ENCODE measurements at regions not wholly inside any gene's neighbourhood (a gene's known extent, or its start where the extent isn't known, plus 50 kb on each side); places are given as distances from the start of the nearest gene placed in this dataset.
"Not testable (repeated sequence)": the region's sequence is repeated elsewhere in the genome, so short reads cannot be mapped to it uniquely, and the experiment has no call there.

GRCh38 chr2:114018464-114018863 is 128.6 kb downstream of the ACTR3 start:
- DNase-seq (ENCODE audit: extremely low read depth, low read depth): not testable (repeated sequence)

DNA sequence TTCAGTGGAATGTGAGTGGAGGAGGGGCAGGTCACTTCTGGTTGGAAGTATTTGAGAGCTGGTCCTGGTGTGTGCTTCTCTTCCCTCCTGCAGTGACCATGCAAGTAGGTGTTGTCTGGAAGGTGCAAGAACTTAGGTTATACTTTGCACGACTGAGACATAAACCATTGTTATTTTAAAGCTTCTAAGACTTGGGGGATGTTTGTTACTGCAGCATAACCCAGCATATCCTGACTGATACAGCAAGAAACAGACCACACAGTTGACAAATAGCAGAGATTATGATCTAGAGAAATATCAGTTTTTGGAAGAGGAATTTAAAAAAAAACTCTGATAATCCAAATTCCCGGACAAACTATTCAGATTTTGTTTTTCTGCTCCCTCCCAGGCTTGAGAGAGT is 130.8 kb downstream of the ACTR3 start:
- DNase-seq (ENCODE audit: extremely low read depth, low read depth): no peak

DNA sequence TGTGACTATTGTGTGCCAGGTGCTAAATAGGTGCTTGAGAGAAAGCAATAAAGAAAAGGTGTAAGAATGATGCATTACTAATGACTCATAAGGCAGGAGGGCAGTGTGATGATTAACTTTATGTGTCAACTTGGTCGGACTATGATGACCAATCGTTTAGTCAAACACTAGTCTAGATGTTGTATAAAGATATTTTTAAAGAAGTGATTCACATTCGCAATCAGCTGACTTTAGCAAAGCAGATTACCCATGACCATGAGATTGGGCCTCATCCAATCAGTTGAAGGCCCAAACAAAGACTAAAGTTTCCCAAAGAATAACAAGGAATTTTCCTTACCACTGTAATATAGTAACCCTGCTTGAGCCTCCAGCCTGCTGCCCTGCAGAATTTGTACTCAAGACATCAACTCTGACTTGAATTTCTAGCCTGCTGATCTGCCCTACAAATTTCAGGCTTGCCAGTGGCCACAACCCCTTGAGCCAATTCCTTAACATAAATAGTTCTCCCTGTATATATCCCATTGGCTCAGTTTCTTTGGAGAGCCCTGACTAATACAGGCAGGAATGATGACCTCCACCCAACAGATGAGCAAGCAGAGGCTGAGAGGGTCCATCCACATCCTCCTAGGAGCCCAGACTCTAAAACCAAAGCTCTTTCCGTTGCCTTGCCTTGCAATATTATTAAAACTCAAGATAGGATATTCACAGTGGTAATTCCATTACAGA is 132.6 kb downstream of the ACTR3 start:
- peak; percentile 13 for DNase-seq (ENCODE audit: extremely low read depth, low read depth)

- DNase-seq (ENCODE audit: extremely low read depth, low read depth): no peak
Observed at GRCh38 chr2:114024326-114024725, 134.4 kb downstream of the ACTR3 start.

GRCh38 chr2:114025030-114025429 is 135.1 kb downstream of the ACTR3 start:
- no peak for DNase-seq (ENCODE audit: extremely low read depth, low read depth)

- DNase-seq (ENCODE audit: extremely low read depth, low read depth): no peak
Observed at GRCh38 chr2:114027437-114027836, 137.5 kb downstream of the ACTR3 start.

- no peak for DNase-seq (ENCODE audit: extremely low read depth, low read depth)
Observed at GRCh38 chr2:114031605-114032505, 142.0 kb downstream of the ACTR3 start.

GRCh38 chr2:114032705-114033104 is 142.8 kb downstream of the ACTR3 start:
- DNase-seq (ENCODE audit: extremely low read depth, low read depth): no peak

DNA sequence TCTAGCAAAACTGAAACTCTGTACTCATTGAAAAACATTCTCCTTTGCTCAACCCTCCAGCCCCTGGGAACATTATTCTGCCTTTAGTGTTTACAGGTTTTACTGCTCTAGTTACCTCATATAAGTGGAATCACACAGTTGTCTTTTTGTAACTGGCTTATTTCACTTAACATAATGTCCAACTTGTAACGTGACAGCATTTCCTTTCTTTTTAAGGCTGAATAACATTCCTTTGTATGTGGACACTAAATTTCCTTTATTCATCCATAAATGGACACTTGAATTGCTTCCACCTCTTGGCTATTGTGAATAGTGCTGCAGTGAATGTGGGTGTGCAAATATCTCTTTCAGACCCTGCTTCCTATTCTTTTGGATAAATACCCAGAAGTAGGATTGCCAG is 144.9 kb downstream of the ACTR3 start:
- DNase-seq (ENCODE audit: extremely low read depth, low read depth): no peak

DNA sequence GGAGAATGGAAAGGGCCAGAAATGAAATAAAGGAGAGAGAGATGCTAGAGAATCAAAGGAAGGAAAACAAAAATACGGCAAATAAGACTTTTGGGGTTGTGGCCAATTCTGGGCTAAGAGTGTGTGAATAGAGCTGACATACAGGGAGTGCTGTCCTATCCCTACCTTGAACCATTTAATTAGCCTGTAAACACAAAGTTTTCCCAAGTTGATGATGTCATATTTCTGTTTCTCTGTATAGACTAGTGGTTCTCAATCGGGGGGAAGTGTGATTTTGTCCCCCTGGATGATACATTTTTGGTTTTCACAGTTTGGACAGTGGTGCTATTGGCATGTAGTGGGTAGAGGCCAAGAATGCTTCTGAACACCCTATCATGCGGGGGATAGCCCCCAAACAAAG is 148.8 kb downstream of the ACTR3 start:
- no peak for DNase-seq (ENCODE audit: extremely low read depth, low read depth)

GRCh38 chr2:114039677-114040076 is 149.8 kb downstream of the ACTR3 start:
- DNase-seq (ENCODE audit: extremely low read depth, low read depth): no peak

DNA sequence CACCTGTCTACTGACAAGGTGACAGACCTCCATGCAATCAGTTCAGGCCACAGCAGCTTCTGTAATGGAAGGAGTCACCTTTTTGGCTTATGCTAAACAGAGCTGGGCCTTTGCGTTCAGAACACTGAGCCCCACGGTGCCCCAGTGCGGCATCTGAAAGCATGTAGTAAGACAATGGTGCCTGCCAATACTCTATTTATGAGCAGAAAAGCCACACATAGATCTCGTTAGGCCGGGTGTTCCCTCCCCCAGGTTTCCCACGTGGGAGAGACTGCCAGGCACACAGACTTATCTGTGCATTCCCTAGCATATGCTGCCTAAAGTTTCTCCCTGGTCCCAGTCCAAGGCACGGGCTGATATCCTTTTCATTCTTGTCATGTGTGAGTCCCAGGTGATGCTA is 150.9 kb downstream of the ACTR3 start:
- no peak for DNase-seq (ENCODE audit: extremely low read depth, low read depth)

GRCh38 chr2:114044985-114045384 is 155.1 kb downstream of the ACTR3 start:
- DNase-seq (ENCODE audit: extremely low read depth, low read depth): no peak

- no peak for DNase-seq (ENCODE audit: extremely low read depth, low read depth)
Observed at GRCh38 chr2:114046373-114046772, 156.5 kb downstream of the ACTR3 start.

GRCh38 chr2:114046866-114047435 is 157.1 kb downstream of the ACTR3 start:
- no peak for DNase-seq (ENCODE audit: extremely low read depth, low read depth)

DNA sequence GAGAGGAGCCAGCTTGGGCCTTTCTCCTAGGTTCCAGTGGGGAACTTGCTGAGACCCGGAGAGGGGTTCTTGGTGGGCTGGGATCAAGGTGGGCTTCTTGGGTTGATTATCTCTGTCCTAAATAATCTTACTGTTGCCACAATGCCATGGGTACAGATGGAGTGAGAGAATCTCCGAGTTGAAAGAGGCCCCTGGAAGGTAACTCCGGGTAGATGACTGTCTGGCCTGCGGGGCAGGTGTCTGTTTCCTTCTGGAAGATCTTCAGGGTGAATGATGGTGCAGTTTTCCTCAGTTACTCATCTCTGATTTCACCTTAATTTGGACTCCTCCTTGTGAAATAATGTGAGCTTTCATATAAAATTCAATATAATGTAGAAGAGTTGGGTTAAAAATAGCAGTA is 159.4 kb downstream of the ACTR3 start:
- DNase-seq (ENCODE audit: extremely low read depth, low read depth): no peak

GRCh38 chr2:114049826-114050225 is 159.9 kb downstream of the ACTR3 start:
- DNase-seq (ENCODE audit: extremely low read depth, low read depth): no peak

GRCh38 chr2:114056294-114057143 is 166.6 kb downstream of the ACTR3 start:
- DNase-seq (ENCODE audit: extremely low read depth, low read depth): no peak

DNA sequence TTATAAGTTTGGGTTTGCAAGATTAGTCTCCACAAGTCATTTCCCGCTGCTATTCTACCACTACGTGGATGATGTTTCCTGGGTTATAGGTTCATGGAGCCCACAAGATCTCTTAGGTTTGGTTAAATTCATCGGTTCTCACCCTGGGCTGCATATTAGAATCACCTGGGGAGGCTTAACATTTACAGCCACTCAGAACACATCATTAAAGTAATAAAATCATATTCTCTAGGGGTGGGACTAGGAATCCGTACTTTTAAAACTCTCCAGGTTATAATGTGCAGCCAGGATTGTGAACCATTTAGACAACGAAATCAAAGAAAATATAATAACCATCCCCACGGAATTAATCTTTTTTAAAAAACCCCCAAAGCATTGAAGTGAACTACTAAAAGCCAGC is 167.7 kb downstream of the ACTR3 start:
- no peak for DNase-seq (ENCODE audit: extremely low read depth, low read depth)

- no peak for DNase-seq (ENCODE audit: extremely low read depth, low read depth)
Observed at GRCh38 chr2:114061566-114062098, 171.7 kb downstream of the ACTR3 start.

Measured in NCI-H460 (cell line).